ENCODE measurements at regions not wholly inside any gene's neighbourhood (a gene's known extent, or its start where the extent isn't known, plus 50 kb on each side); places are given as distances from the start of the nearest gene placed in this dataset.

- H3K9me3 Mint-ChIP-seq: peaks cover 0 to 6% (median 0%) of the 10 kb centered on the region in 7 donors
- no peak overlapping the region for H3K27ac Mint-ChIP-seq
- no peak for DNase-seq
- 0% methylated on average over 1 of the region's 1 CpG for WGBS (ENCODE audit: insufficient coverage)
- H3K36me3 Mint-ChIP-seq: no peaks in the 10 kb centered on the region
- H3K4me3 Mint-ChIP-seq: no peak overlapping the region
- H3K9ac ChIP-seq (ENCODE audit: insufficient read depth, low read length, poor library complexity, severe bottlenecking): no peak overlapping the region
- peaks cover 1% of the 10 kb centered on the region for H3K4me1 Mint-ChIP-seq
- H4K20me1 ChIP-seq (ENCODE audit: insufficient read depth, low read length): no peaks in the 10 kb centered on the region
- H3K9me3 ChIP-seq (replicated peaks in 1 of 2; ENCODE audit: control insufficient read depth in 1 of 2, insufficient read depth in 1 of 2, low read length in 2 of 2): no peaks in the 10 kb centered on the region
- no peaks in the 10 kb centered on the region for H3K79me2 ChIP-seq (ENCODE audit: insufficient read depth, low read length)
- no peak overlapping the region for H2AFZ ChIP-seq (ENCODE audit: insufficient read depth, low read depth, low read length, poor library complexity, severe bottlenecking)
- peaks cover 2 to 13% (median 9%) of the 10 kb centered on the region in 3 donors for H3K27me3 Mint-ChIP-seq (ENCODE audit: low read depth in 3 of 3)
- intact Hi-C loops (cut with micrococcal nuclease): no loop called here
- no peaks in the 10 kb centered on the region for H3K36me3 ChIP-seq (replicated peaks in 1 of 2; ENCODE audit: control insufficient read depth in 1 of 2, insufficient read depth in 2 of 2, low read length in 2 of 2)
- no peak overlapping the region for H3K27ac ChIP-seq (ENCODE audit: low read depth in 1 of 2, low read length in 2 of 2)
- H3K27me3 ChIP-seq (ENCODE audit: control insufficient read depth in 2 of 2, insufficient read depth in 2 of 2, low read length in 2 of 2): no peaks in the 10 kb centered on the region
- no peak overlapping the region for H3K4me3 ChIP-seq (replicated peaks in 1 of 3; ENCODE audit: low read depth in 2 of 3, low read length in 3 of 3)
- H3K4me2 ChIP-seq (replicated peaks; ENCODE audit: extremely low read depth, low read length, poor library complexity, severe bottlenecking): no peak overlapping the region
- peaks cover 0 to 3% of the 10 kb centered on the region in 2 donors for H3K4me1 ChIP-seq (ENCODE audit: control insufficient read depth in 1 of 2, insufficient read depth in 2 of 2, low read length in 2 of 2)
- TF ChIP-seq, protein P1, sequence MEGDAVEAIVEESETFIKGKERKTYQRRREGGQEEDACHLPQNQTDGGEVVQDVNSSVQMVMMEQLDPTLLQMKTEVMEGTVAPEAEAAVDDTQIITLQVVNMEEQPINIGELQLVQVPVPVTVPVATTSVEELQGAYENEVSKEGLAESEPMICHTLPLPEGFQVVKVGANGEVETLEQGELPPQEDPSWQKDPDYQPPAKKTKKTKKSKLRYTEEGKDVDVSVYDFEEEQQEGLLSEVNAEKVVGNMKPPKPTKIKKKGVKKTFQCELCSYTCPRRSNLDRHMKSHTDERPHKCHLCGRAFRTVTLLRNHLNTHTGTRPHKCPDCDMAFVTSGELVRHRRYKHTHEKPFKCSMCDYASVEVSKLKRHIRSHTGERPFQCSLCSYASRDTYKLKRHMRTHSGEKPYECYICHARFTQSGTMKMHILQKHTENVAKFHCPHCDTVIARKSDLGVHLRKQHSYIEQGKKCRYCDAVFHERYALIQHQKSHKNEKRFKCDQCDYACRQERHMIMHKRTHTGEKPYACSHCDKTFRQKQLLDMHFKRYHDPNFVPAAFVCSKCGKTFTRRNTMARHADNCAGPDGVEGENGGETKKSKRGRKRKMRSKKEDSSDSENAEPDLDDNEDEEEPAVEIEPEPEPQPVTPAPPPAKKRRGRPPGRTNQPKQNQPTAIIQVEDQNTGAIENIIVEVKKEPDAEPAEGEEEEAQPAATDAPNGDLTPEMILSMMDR (IDR thresholded peaks at IDR 0.05): no peak
These were observed 58.8 kb upstream of the GPR26 start for GRCh38 chr10:123607386-123607785.

GRCh38 chr10:123608047-123608446, 58.1 kb upstream of the GPR26 start:
- Mint-ChIP-seq H3K9me3 (peaks cover 0 to 2% (median 0%) of the 10 kb centered on the region in 7 donors), H3K27ac (no peak overlapping the region), H3K27me3 (ENCODE audit: low read depth in 3 of 3) (peaks cover 2 to 16% (median 9%) of the 10 kb centered on the region in 3 donors), H3K36me3 (no peaks in the 10 kb centered on the region), H3K4me3 (no peak overlapping the region), H3K4me1 (peaks cover 1% of the 10 kb centered on the region)
- Histone ChIP-seq H3K4me1 (ENCODE audit: control insufficient read depth in 1 of 2, insufficient read depth in 2 of 2, low read length in 2 of 2) (peaks cover 0 to 3% of the 10 kb centered on the region in 2 donors), H3K79me2 (ENCODE audit: insufficient read depth, low read length) (no peaks in the 10 kb centered on the region), H3K4me3 (replicated peaks in 1 of 3; ENCODE audit: low read depth in 2 of 3, low read length in 3 of 3) (no peak overlapping the region), H3K36me3 (replicated peaks in 1 of 2; ENCODE audit: control insufficient read depth in 1 of 2, insufficient read depth in 2 of 2, low read length in 2 of 2) (no peaks in the 10 kb centered on the region), H3K9ac (ENCODE audit: insufficient read depth, low read length, poor library complexity, severe bottlenecking) (no peak overlapping the region), H3K27me3 (ENCODE audit: control insufficient read depth in 2 of 2, insufficient read depth in 2 of 2, low read length in 2 of 2) (no peaks in the 10 kb centered on the region), H3K27ac (ENCODE audit: low read depth in 1 of 2, low read length in 2 of 2) (no peak overlapping the region), H3K9me3 (replicated peaks in 1 of 2; ENCODE audit: control insufficient read depth in 1 of 2, insufficient read depth in 1 of 2, low read length in 2 of 2) (no peaks in the 10 kb centered on the region), H2AFZ (ENCODE audit: insufficient read depth, low read depth, low read length, poor library complexity, severe bottlenecking) (no peak overlapping the region), H4K20me1 (ENCODE audit: insufficient read depth, low read length) (no peaks in the 10 kb centered on the region), H3K4me2 (replicated peaks; ENCODE audit: extremely low read depth, low read length, poor library complexity, severe bottlenecking) (no peak overlapping the region)
- intact Hi-C loops (cut with micrococcal nuclease): no loop called here
- DNase-seq: no peak
- TF ChIP-seq, protein P1 (IDR thresholded peaks at IDR 0.05): no peak
- WGBS (ENCODE audit: insufficient coverage): 72% methylated on average over 2 of the region's 3 CpGs
